ENCODE measurements at regions not wholly inside any gene's neighbourhood (a gene's known extent, or its start where the extent isn't known, plus 50 kb on each side); places are given as distances from the start of the nearest gene placed in this dataset.

DNA sequence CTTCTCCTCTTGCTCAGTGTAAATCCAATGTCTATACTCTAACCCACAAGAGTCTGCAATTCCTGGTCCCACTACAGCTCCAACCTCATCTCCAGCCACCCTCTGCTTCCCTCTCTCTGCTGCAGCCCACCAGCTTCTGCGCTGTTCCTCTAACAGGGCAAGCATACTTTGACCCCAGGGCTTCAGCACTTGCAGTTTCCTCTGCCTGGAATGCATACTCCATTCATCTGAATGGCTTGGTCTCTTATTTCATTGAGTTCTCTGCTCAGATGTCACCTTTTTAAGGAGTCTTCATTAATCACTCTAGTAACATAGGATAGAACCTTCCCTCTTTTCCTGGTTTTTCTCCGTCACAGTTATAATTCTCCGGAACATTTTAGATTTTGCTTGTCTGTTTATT is 141.6 kb downstream of the BUD13 start:
- no peak for TF ChIP-seq EGR1 (IDR thresholded peaks at IDR 0.05)
- TF ChIP-seq TCF12 (IDR thresholded peaks at IDR 0.05; ENCODE audit: low read depth), result no peak
- no peak for TF ChIP-seq CREB1 (IDR thresholded peaks at IDR 0.05; ENCODE audit: low read depth)
- no peak for TF ChIP-seq TAF1 (IDR thresholded peaks at IDR 0.05; ENCODE audit: low read depth)
- TF ChIP-seq NFIC (IDR thresholded peaks at IDR 0.05), result no peak
- no peak for TF ChIP-seq CEBPB (IDR thresholded peaks at IDR 0.05)
- TF ChIP-seq ZBTB7A (IDR thresholded peaks at IDR 0.05; ENCODE audit: low read depth), result no peak
- TF ChIP-seq RAD21 (IDR thresholded peaks at IDR 0.05; ENCODE audit: low read depth), result no peak
- TF ChIP-seq, protein P1, sequence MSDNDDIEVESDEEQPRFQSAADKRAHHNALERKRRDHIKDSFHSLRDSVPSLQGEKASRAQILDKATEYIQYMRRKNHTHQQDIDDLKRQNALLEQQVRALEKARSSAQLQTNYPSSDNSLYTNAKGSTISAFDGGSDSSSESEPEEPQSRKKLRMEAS (IDR thresholded peaks at IDR 0.05), result no peak
- TF ChIP-seq EP300 (IDR thresholded peaks at IDR 0.05; ENCODE audit: borderline replicate concordance), result no peak
- TF ChIP-seq FOXM1 (IDR thresholded peaks at IDR 0.05; ENCODE audit: borderline replicate concordance, low read depth), result no peak
- no peak for TF ChIP-seq YY1 (IDR thresholded peaks at IDR 0.05; ENCODE audit: low read depth)
- no peak for TF ChIP-seq TEAD4 (IDR thresholded peaks at IDR 0.05)
- TF ChIP-seq, protein P2, sequence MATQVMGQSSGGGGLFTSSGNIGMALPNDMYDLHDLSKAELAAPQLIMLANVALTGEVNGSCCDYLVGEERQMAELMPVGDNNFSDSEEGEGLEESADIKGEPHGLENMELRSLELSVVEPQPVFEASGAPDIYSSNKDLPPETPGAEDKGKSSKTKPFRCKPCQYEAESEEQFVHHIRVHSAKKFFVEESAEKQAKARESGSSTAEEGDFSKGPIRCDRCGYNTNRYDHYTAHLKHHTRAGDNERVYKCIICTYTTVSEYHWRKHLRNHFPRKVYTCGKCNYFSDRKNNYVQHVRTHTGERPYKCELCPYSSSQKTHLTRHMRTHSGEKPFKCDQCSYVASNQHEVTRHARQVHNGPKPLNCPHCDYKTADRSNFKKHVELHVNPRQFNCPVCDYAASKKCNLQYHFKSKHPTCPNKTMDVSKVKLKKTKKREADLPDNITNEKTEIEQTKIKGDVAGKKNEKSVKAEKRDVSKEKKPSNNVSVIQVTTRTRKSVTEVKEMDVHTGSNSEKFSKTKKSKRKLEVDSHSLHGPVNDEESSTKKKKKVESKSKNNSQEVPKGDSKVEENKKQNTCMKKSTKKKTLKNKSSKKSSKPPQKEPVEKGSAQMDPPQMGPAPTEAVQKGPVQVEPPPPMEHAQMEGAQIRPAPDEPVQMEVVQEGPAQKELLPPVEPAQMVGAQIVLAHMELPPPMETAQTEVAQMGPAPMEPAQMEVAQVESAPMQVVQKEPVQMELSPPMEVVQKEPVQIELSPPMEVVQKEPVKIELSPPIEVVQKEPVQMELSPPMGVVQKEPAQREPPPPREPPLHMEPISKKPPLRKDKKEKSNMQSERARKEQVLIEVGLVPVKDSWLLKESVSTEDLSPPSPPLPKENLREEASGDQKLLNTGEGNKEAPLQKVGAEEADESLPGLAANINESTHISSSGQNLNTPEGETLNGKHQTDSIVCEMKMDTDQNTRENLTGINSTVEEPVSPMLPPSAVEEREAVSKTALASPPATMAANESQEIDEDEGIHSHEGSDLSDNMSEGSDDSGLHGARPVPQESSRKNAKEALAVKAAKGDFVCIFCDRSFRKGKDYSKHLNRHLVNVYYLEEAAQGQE (IDR thresholded peaks at IDR 0.05; ENCODE audit: low read depth), result no peak
- TF ChIP-seq, protein P3, sequence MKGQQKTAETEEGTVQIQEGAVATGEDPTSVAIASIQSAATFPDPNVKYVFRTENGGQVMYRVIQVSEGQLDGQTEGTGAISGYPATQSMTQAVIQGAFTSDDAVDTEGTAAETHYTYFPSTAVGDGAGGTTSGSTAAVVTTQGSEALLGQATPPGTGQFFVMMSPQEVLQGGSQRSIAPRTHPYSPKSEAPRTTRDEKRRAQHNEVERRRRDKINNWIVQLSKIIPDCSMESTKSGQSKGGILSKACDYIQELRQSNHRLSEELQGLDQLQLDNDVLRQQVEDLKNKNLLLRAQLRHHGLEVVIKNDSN (IDR thresholded peaks at IDR 0.05), result no peak

DNA sequence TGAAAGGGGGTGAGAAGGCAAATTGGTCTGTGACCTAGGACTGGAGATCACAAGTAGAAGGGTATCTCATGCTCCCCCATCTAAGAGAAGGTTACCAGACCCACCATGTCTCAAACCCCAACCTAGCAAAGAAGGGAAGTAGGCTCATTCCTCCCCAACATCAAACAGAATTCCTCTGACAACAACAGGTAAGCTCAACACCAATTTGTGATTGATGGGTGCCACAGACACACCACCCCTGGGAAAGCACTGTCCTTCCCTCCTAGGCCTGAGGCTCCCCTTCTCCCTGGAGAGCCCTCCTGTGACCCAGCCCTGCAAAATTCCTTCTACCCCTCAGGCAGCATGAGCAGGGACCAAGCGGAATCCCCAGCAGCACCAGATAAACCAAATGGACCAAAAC is 154.3 kb downstream of the BUD13 start:
- TF ChIP-seq EP300 (IDR thresholded peaks at IDR 0.05; ENCODE audit: borderline replicate concordance) (no peak), TAF1 (IDR thresholded peaks at IDR 0.05; ENCODE audit: low read depth) (no peak), CEBPB (IDR thresholded peaks at IDR 0.05) (no peak), NFIC (IDR thresholded peaks at IDR 0.05) (no peak), EGR1 (IDR thresholded peaks at IDR 0.05) (no peak), CREB1 (IDR thresholded peaks at IDR 0.05; ENCODE audit: low read depth) (no peak), RAD21 (IDR thresholded peaks at IDR 0.05; ENCODE audit: low read depth) (no peak), YY1 (IDR thresholded peaks at IDR 0.05; ENCODE audit: low read depth) (no peak), FOXM1 (IDR thresholded peaks at IDR 0.05; ENCODE audit: borderline replicate concordance, low read depth) (no peak), TEAD4 (IDR thresholded peaks at IDR 0.05) (no peak)
- TF ChIP-seq, protein P3 (IDR thresholded peaks at IDR 0.05), result no peak
- TF ChIP-seq, protein P2 (IDR thresholded peaks at IDR 0.05; ENCODE audit: low read depth), result no peak
- TF ChIP-seq, protein P1 (IDR thresholded peaks at IDR 0.05), result no peak

DNA sequence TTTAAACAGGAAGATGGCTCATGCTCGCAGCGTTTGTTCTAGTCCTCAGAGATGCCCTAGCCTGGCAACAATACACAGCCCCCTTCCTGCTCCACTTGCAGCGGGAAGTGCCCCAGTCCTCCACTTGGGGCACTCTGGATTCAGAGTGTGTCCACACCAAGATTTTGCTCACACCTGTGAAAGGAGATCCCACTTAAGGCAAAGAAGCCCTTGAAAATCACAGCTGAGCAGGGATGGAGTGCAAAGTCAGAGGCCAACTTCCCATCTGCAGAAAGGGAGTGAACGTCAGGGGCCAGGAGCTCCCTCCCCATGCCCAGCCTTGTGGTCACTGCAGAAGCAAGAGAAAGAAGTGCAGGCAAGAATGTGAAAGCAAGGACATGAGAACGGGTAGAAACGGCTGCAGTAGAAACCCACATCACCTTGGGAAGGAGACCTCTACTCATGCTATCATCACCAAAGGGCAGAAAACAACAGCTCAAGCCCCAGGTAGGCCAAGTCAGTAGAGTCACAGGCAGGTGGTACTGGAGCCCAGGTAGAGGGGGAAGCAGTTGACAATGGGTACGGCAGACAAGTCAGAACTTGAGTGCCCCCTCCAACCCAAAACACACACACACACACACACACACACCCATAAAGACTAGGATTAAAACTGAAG is 157.4 kb downstream of the BUD13 start:
- TF ChIP-seq, protein P2 (IDR thresholded peaks at IDR 0.05; ENCODE audit: low read depth), result no peak
- TF ChIP-seq CEBPB (IDR thresholded peaks at IDR 0.05) (no peak), ZBTB7A (IDR thresholded peaks at IDR 0.05; ENCODE audit: low read depth) (no peak)
- TF ChIP-seq, protein P3 (IDR thresholded peaks at IDR 0.05), result no peak

Measured in Ishikawa (cell line).